HG03064 (cell line): ENCODE measurements at regions not wholly inside any gene's neighbourhood (a gene's known extent, or its start where the extent isn't known, plus 50 kb on each side); places are given as distances from the start of the nearest gene placed in this dataset.

Source experiments
- ATAC-seq: cut with Tn5 transposase; IDR thresholded peaks from one replicate; pipeline ENCODE4 v1.9.1; 2021; ENCODE audit warnings: low read depth; ENCODE audit not compliant: unreplicated experiment

DNA sequence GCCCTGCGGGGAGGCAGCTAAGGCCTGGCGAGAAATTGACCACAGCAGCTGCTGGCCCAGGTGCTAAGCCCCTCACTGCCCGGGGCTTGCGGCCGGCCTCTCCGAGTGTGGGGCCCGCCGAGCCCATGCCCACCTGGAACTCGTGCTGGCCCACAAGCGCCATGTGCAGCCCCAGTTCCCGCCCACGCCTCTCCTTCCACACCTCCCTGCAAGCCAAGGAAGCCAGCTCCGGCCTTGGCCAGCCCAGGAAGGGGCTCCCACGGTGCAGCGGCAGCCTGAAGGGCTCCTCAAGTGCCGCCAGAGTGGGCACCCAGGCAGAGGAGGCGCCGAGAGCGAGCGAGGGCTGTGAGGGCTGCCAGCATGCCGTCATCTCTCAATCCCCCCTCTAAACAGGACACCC is 304.6 kb upstream of the FAM98A start:
- ATAC-seq, result no peak

DNA sequence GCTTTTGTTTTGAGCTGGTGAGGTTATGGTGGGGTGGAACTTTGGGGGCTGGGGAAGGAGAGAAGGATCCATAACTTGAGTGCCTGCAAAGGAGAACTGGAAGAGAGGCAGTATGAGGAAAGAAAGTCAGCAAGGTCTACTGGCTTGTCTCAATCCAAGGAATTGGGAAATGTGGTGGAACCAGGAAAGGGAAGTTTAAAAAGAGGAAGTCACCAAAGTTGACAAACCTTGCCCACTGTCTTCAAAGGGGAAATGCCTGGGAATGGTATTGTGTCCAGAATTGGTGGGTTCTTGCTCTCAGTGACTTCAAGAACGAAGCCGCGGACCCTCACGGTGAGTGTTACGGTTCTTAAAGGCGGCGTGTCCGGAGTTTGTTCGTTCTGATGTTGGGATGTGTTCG is 304.1 kb upstream of the FAM98A start:
- ATAC-seq, result no peak

DNA sequence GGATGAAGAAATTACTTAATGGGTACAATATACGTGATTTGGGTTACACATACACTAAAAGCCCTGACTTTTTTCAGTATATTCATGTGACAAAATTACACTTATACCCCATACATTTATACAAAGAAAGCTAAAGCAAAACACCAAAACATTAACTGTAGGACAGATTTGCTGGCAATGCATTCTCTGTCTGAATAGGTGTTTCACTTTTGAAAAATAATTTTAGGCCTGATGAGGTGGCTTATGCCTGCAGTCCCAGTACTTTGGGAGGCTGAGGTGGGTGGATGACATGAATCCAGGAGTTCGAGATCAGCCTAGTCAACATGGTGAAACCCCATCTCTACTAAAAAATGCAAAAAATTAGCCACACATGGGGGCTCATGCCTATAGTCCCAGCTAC is 301.5 kb upstream of the FAM98A start:
- ATAC-seq, result no peak

DNA sequence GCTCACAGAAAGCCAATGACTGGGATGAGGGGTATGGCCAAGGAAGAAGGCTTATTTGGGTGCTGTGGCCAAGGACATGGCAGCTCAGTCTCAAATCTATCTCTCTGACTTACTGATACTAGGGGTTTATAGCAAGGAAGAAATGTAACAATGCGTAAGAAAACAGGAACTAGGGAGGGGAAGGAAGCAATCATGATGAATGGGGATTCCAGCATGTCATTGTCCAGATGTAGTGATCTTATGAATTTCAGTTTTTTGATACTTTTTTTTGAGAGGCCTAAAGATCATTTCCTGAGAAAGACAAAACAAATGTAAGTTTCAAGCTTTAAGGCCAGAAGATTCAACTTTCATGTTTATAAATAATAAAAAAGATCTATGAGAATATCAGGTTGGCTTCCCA is 298.6 kb upstream of the FAM98A start:
- ATAC-seq, result no peak

DNA sequence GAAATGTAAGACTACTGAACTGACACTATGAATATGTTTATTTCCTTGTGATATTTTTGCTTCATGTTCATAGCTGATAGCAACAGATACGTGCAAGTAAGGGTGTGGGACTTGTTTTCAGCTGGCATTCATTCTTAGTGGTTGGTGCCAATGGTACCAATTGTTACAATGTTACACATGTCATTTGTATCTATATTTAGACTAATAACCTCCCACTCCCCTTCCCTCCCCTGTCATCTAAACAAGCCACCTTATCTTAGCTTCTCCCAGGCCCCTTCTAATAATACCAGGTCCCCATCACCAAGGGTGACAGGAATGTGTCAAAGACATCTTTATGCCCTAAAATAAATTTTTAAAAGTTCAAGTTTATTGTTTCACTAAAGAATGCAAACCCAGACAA is 294.7 kb upstream of the FAM98A start:
- ATAC-seq, result no peak

DNA sequence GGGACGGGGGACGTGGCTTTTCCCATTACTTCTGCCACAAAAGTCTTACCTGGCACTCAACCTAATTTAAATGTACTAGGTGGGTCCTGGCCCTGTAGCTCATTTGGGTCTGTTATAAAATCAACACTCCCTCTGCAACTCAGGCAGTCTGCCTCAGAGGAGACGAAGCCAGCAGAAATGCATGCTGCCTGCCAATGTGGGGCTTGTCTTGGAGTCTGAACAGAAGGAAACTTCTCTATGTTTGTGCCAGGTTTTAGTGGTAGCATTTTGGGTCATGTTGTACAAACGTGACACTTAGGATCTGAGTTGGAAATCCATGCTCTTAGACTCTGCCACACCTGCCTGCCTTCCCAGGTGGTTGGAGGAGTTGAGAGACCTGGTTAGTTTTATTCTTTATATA is 292.5 kb upstream of the FAM98A start:
- no peak for ATAC-seq

DNA sequence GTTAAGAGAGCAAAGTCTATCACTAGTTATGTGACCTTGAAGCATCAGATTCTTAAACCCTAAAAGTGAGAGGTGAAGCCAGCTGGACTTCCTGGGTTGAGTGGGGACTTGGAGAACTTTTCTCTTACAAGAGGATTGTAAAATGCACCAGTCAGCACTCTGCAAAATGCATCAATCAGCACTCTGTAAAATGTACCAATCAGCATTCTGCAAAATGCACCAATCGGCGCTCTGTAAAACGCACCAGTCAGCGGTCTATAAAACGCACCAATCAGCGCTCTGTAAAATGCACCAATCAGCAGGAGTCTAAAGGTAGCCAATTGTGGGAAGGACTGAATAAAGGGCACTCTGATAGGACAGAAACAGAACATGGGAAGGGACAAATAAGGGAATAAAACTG is 291.6 kb upstream of the FAM98A start:
- ATAC-seq, result no peak

DNA sequence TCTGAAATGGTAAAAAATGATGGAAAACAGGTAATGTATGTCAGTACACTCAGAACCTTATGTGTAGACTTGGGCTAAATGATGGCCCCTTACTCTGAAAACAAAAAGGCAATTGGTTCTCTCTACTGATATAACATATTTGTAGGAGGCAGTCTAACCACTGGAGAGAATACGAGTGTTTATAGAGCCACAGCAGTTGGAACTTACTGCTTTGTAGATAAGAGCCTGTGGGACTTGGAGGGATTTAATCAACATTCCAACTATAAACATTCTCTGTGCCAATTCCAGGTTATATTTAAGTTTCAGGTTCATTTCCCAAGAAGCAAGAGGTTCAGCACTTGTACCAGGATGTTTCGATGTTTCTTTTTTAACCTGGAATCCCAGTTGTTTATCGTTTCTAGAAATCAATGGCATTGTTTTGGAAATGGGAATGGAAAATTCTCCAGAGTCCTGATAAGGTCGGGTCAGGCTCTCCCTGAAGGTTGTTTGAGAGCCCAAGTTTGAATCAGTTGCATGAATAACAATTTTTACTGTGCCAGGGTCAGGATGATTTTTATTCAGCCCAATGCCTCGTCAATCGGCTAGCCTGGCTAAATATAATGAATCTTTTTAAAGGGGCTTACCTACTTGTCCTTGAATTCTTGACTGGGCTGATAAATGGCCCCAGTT is 278.4 kb upstream of the FAM98A start:
- ATAC-seq, result no peak

DNA sequence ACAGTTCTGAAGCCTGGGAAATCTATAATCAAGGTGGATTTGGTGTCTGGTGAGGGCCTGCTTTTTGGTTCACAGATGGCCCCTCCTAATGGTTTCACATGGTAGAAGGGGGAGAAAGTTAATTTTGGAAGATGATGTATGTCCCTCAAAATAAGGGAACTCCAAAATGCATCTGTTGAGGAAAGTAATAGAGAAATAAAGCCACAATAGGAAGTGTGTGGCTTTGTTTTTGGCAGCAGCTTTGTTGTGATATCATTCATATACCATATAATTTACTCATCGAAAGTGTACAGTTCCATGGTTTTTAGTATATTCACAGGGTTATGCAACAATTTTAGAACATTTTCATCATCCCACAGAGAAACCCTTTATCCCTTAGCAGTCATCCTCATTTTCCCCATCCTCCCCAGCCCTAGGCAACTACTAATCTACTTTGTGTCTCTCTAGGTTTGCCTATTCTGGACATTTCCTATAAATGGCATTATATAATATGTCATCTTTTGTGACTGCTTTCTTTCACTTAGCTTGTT is 274.0 kb upstream of the FAM98A start:
- ATAC-seq, result no peak

DNA sequence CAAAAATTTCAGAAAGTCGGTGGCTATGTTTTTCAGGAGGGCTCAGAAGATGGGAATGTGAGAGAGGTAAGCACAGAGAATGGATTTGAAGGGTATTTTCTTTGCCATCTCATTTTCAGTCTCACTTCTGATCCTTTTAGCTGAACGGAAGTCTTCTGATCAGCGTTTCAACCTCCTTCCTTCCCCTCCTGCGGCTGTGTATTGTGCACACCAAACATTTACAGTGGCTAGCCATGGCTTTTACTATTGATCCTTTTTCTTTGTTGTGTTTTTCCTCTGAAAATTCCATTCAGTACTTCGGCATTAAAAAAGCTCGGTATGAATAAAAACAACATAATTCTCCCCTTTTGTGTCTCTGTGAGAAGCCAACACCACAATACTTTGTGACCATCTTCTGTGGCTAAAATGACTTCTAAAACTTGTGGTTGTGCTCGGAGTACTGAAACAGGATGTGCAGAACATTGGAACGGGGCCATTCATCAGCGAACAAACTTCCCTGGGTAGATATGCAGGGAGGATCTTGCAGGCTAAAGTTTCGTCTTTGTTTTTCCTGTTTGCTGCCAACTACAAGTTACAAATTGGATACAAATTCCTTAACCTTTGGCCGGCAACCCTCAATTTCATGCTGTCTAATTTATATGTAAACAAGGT is 260.8 kb upstream of the FAM98A start:
- no peak for ATAC-seq

DNA sequence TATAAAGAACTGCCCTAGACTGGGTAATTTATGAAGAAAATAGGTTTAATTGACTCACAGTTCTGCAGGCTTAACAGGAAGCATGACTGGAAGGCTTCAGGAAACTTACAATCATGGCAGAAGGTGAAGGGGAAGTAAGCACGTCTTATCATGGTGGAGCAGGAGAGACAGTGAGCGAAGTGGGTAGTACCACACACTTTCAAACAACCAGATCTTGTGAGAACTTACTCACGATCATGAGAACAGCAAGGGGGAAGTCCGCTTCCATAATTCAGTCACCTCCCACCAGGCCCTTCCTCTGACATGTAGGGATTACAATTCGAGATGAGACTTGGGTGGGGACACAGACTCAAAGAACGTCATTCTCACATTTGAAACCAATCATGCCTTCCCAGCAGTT is 260.1 kb upstream of the FAM98A start:
- no peak for ATAC-seq

DNA sequence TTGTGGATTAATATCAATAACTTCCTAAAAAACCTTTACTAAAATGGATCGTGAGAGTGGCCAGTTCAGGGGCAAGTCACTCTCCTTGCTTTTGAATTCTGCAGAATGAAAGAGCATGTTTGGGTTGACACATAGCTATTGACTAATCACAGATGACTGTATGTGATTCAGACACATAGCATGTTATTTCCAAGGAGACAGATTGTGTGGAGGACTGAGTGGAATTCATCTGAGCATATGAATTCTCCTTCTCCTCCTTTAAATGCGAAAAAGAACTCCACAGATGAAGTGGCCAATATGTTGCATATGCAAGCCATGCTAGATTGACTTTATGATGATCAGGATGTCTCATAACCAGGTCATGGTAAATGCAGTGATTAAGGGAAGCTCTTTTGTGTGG is 249.4 kb upstream of the FAM98A start:
- ATAC-seq, result no peak

DNA sequence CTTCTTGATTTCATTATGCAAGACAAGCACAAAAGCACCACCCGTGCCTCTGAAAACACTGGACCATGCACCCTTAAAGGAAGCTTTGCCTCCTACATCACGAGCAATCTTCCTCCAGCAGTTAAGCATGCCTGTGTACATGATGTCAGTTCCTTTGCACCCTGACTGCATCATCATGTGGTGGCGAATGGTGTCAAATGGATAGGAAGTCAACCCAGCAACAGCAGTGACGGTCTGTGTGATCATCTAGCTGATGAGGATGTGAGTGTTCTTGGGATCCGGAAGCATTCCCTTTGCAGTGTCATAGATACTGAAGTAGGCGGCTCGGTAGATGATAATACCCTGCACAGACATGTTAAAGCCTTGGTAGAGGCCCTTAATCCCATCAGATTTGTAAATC is 240.7 kb upstream of the FAM98A start:
- no peak for ATAC-seq

DNA sequence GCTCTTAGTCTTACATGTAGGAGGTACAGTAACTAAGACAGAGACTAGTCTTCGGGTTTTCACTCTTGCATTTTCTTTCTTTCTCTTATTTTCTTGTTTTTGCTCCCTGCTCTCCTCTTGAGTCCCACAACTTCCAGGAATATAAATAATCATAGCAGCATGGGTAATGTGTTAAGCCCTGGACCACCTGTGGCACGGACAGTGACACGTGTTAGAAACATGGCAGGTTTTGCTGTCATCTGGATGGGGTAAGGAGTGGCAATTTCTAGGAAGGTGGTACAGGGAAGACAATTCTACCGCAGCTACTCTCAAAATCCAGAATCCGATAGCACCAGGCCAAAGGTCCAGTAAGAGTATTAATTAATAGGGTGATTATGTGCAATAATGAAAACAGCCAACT is 237.5 kb upstream of the FAM98A start:
- no peak for ATAC-seq

DNA sequence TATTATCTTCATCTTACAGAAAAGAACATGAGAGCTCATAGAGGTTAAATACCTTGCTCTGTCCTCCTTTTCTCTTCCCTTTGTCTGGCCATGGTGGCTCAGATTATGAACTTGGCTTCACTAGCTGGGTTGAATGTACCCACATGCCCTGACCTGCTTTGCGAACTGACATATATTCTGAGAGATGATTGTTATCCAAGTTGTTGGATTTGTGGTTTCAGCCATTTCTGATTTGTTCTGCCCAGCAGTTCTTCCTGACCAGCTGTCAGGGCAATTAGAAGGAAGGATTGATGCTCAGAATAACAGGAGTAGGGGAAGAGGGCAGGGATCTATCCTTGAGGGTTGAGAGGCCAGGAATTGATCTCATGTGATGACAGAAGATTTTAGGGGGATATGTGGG is 236.8 kb upstream of the FAM98A start:
- ATAC-seq, result no peak

DNA sequence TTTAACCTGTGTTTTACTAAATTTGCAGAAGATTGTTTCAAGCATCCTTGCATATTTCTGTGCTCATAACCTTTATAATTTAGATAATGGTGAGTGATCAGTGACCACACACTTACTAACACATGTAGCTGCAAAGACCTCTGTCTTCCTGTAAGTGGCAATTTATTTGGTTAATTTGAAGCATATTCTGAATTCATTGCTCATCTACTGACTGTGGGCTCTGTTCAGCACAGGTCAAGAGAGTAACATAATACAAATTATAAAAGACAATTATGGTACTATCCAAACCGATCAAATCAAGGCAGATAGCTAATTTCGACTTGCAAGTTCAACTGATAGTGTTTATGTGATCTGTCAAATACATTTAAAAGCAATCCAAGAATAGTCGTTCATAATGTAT is 223.9 kb upstream of the FAM98A start:
- ATAC-seq, result no peak

DNA sequence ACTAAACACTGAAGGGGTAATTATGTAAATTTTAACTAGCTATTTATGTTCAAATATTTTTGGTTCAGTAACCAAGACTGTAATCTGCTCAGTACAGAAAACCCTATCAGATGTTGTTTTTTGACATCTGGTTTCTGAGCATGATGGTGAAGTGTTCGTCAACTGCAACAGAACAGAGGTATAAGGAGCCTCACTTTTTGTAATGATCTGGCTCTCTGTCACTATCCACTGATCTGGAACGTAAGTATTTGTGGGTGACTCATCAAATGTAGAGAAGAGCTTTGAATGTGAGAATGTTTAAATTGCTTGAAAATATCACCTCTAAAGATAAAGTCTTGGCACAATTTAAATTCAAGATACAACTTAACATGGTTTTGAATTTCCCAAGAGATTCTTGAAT is 213.6 kb upstream of the FAM98A start:
- no peak for ATAC-seq

DNA sequence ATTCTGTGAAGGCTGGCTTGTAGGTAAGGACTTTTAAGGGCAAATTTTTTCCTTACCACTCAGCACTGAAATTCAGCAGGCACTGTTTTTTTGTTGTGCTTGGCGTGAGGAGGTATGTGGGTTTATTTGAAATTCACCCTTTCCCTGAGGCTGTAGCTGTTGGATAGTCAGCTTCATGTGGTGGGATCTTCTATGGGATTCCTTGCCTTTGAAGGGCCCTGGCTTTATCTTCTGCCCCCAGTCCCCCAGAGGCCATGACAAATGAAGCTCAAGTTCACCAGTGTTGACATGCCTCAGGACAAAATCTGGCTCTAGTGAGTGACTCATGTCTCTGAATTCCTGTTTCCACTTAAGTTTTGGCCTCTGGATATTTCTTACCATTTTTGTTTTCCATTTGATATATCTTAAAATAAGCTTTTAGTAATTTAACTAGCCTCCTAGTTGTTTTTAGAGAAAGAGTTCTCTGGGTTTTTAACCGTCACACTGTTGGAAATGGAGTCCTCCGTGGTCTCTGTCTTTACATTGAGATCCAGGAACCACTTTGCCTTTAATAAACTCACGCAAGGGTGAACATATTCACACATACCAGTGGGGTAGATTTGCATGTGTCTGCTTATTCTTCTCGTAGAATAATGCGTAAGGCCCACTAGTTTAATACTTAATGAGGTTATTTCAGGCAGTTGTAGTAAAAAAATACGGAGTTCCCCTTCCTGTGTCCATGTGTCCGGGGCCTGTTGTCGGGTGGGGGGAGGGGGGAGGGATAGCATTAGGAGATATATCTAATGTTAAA is 211.1 kb upstream of the FAM98A start:
- no peak for ATAC-seq

DNA sequence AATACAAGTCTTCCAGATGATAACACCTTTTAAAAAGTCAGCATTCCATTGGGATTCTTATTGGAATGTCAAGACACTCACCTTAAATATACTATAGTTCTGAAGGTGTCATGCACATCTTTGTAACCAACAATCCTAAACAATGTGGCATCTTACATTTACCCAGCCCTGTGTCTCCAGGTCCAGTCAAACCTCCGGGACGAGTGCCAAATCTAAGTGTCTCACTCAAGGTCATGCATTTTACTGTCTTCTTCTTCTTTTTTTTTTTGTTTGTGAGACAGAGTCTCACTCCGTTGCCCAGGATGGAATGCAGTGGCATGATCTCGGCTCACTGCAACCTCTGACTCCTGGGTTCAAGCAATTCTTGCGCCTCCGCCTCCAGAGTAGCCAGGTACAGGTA is 206.9 kb upstream of the FAM98A start:
- ATAC-seq, result no peak

DNA sequence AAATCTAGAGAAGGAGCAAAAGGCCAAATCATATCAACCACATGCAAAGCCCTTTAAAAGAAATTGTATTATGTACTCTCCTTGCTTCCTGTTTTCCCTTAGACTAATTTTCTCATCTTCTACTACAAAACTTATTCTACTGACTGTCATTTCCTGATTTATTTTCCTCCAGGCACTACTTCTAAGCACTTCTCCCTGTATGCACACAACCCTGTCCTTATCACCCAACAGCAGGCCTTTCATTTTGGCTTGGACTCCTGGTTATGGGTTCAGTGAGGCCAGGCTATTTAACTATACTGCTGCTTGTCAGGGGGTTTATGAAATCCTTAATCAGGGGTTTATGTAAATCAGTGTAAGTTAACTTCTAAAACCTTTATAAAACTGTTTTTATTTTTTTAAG is 205.1 kb upstream of the FAM98A start:
- no peak for ATAC-seq

DNA sequence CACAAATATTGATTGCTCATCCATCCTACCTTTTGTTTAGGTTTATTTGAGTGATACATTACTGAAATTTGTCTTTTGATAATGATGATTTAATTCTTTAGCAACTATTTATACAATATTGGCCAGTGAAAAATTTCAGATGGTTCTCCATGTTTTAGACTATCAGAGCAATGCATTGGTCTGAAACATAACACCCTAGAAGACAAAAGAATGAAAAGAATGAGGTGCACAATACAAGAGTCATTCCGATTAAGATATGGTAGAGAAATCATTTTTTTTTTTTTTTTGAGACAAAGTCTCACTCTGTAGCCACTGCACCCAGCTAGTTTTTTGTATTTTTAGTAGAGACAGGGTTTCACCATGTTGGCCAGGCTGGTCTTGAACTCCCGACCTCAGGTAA is 197.4 kb upstream of the FAM98A start:
- no peak for ATAC-seq

DNA sequence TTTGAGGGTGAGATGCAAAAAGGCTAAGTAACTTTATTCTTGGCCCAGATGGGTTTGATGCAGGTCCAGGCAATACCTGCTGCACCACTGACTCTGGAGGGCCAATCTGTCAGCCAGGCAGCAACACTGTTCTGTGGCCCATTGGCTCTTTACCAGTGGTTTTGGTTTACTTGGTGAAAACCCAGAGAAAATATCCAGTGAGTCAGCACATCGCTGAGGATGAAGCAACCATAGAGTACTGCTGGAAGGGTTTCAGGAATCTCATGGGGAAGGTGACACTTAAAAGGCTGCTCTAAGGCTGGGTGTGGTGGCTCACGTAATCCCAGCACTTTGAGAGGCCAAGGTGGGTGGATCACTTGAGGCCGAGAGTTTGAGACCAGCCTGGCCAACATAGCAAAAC is 192.5 kb upstream of the FAM98A start:
- ATAC-seq, result no peak
